ENCODE measurements at regions not wholly inside any gene's neighbourhood (a gene's known extent, or its start where the extent isn't known, plus 50 kb on each side); places are given as distances from the start of the nearest gene placed in this dataset.

DNA sequence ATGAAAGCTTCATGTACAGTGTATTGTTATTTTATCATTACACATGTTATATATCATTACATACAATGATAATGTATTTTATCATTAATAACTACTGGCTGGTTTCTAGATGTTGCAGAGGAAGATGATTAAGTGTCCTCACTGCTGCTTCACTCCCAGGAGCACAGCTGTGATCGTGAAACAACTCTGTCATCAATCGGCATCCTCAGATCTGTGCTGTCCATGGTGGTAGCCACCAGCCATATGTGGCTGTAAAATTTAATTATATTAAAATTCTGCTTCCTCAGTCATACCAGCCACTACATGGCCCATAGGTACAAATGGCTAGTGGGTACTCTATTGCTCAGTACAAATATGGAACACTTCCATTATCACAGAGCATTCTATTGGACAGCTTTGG lies 379.4 kb upstream of the CFAP20DC start:
- no peak for ATAC-seq
- POLR2A ChIA-PET, result interaction anchor here (5.0 kb wide), 1 partner anchor 16 kb away, joined by 27 read pairs; no protein-coding TSS in a partner anchor

GRCh38 chr3:59426821-59427565 lies 377.2 kb upstream of the CFAP20DC start:
- H3K27me3 Mint-ChIP-seq, result no peaks in the 10 kb centered on the region
- H3K9me3 Mint-ChIP-seq, result no peaks in the 10 kb centered on the region
- no peak overlapping the region for H3K4me3 Mint-ChIP-seq
- POLR2A ChIA-PET, result interaction anchor here (1.2 to 5.0 kb wide), 5 partner anchors 8 to 41 kb away, joined by 3 to 27 read pairs (median 5); no protein-coding TSS in a partner anchor
- H3K27ac Mint-ChIP-seq, result peak overlapping the region; percentile 75
- ATAC-seq, result peak; percentile 40
- H3K4me1 Mint-ChIP-seq (ENCODE audit: low read depth), result peaks cover 61% of the 10 kb centered on the region
- DNase-seq, result peak; percentile 33
- TF ChIP-seq CTCF (IDR thresholded peaks at IDR 0.05), result no peak
- CTCF ChIA-PET, result interaction anchor here (0.8 to 3.5 kb wide), 5 partner anchors 9 to 114 kb away, joined by 4 to 19 read pairs (median 6); no protein-coding TSS in a partner anchor
- H3K36me3 Mint-ChIP-seq (ENCODE audit: low read depth), result no peaks in the 10 kb centered on the region
- intact Hi-C loops (cut with micrococcal nuclease), result no loop called here

More for the DNA sequence above, 379.4 kb upstream of the CFAP20DC start:
- CTCF ChIA-PET, result interaction anchor here (1.0 to 1.8 kb wide), 2 partner anchors 11 to 15 kb away, joined by 5 to 6 read pairs; no protein-coding TSS in a partner anchor
- Mint-ChIP-seq H3K4me3 (no peak overlapping the region), H3K4me1 (ENCODE audit: low read depth) (peaks cover 44% of the 10 kb centered on the region), H3K36me3 (ENCODE audit: low read depth) (peaks cover 9% of the 10 kb centered on the region), H3K9me3 (peaks cover 10% of the 10 kb centered on the region), H3K27me3 (no peaks in the 10 kb centered on the region), H3K27ac (no peak overlapping the region)
- no peak for TF ChIP-seq CTCF (IDR thresholded peaks at IDR 0.05)
- no peak for DNase-seq
- intact Hi-C loops (cut with micrococcal nuclease), result no loop called here

- TF ChIP-seq CTCF (IDR thresholded peaks at IDR 0.05), result no peak
- ATAC-seq (peak; percentile 79), DNase-seq (peak; percentile 83)
- ChIA-PET CTCF (interaction anchor here (1.0 to 3.5 kb wide), 8 partner anchors 10 to 149 kb away, joined by 3 to 19 read pairs (median 4); no protein-coding TSS in a partner anchor), POLR2A (interaction anchor here (2.0 to 5.0 kb wide), 2 partner anchors 19 to 40 kb away, joined by 7 to 27 read pairs; no protein-coding TSS in a partner anchor)
- no peaks in the 10 kb centered on the region for H3K36me3 Mint-ChIP-seq (ENCODE audit: low read depth)
- intact Hi-C loops (cut with micrococcal nuclease), result no loop called here
- peak overlapping the region; percentile 75 for H3K27ac Mint-ChIP-seq
- H3K9me3 Mint-ChIP-seq, result no peaks in the 10 kb centered on the region
- no peaks in the 10 kb centered on the region for H3K27me3 Mint-ChIP-seq
- H3K4me1 Mint-ChIP-seq (ENCODE audit: low read depth), result peaks cover 63% of the 10 kb centered on the region
- H3K4me3 Mint-ChIP-seq, result no peak overlapping the region
These were observed 376.1 kb upstream of the CFAP20DC start for GRCh38 chr3:59425942-59426341.

DNA sequence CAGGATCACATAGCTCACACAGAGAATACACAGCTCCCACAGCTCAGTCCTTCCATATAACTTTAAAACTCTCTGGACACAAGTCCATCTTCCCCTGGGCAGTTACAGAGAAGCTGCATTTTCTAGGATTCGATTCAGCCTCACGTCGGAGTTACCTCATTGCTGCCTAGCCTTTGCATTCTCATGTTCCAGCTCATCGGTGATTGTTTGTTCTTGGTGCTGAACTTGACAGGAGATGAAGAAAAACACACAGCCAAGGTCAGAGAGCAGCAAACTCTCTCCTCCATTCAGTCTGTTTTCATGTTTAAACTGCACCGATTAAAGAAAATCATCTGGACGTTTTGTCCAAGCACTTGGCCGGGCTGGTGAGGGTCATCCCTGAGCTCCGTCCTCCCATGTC lies 375.5 kb upstream of the CFAP20DC start:
- Mint-ChIP-seq H3K36me3 (ENCODE audit: low read depth) (no peaks in the 10 kb centered on the region), H3K9me3 (no peaks in the 10 kb centered on the region), H3K27me3 (no peaks in the 10 kb centered on the region), H3K4me3 (no peak overlapping the region), H3K4me1 (ENCODE audit: low read depth) (peaks cover 63% of the 10 kb centered on the region), H3K27ac (peak overlapping the region; percentile 75)
- intact Hi-C loops (cut with micrococcal nuclease), result no loop called here
- POLR2A ChIA-PET, result interaction anchor here (2.0 to 5.0 kb wide), 2 partner anchors 20 to 40 kb away, joined by 7 to 27 read pairs; no protein-coding TSS in a partner anchor
- no peak for ATAC-seq
- TF ChIP-seq CTCF (IDR thresholded peaks at IDR 0.05), result no peak
- no peak for DNase-seq
- CTCF ChIA-PET, result interaction anchor here (1.0 to 3.5 kb wide), 7 partner anchors 18 to 150 kb away, joined by 3 to 19 read pairs (median 4); no protein-coding TSS in a partner anchor

Data from activated CD8-positive, alpha-beta T cell treated with anti-CD3 and anti-CD28 coated beads for 36 hours (primary cell).